ENCODE measurements at regions not wholly inside any gene's neighbourhood (a gene's known extent, or its start where the extent isn't known, plus 50 kb on each side); places are given as distances from the start of the nearest gene placed in this dataset.

- no peak for DNase-seq (ENCODE audit: low spot score)
Observed at GRCh38 chr10:120285408-120285807, 171.6 kb upstream of the PLPP4 start.

DNA sequence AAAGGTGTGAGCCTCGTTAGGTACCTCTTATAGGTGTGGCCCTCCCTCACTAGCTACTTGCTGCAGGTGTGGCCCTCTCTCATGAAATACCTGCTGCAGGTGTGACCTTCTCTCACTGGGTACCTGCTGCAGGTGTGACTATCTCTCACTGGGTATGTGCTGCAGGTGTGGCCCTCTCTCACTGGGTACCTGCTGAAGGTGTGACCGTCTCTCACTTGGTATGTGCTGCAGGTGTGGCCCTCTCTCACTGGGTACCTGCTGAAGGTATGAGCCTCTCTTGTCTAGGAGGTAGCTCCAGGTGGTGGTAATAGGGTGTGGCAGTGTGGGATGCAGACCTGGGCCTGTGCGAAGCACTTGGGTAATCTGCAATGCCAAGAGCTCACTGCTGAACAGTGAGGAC is 170.7 kb upstream of the PLPP4 start:
- DNase-seq (ENCODE audit: low spot score) = no peak

DNA sequence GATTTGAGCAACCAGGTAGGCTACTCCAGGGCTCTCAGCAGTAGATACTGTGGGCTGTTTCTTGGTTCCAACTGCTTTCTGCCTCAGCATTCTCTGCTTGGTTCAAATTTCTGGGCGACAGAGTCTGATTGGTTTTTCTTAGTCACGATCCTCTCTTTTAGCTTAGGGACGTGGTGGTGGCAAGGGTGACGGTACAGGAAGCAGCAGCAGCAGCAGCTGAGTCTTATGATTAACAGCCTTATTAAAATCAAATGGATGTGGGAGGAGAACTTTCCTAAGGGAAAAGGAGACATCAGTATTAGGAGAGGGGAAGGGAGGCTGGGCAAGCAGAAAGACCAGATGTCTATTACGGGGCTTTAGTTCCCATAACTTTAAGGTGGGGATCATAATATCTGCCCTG is 156.5 kb upstream of the PLPP4 start:
- no peak for DNase-seq (ENCODE audit: low spot score)

DNA sequence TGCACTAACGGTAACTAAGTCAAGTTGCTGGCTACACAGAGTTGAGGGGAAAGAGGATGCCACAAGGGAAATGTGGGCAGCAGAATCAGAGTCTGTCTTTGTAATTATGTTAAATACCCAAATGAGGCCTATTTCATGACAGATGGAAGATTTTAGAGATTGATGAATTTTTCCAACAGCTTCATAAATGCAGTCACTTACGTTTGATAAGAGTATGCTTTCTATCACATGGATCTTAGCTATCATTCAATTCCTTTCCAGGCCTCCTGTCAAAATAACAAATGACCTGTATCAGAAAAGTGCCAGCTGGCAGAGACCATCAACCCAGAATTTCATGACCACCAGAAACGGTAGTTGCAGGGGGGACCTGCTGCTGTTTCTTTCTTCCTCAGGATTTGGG is 148.4 kb upstream of the PLPP4 start:
- no peak for DNase-seq (ENCODE audit: low spot score)

GRCh38 chr10:120313715-120314114 is 143.3 kb upstream of the PLPP4 start:
- no peak for DNase-seq (ENCODE audit: low spot score)

GRCh38 chr10:120314442-120314841 is 142.6 kb upstream of the PLPP4 start:
- no peak for DNase-seq (ENCODE audit: low spot score)

GRCh38 chr10:120318862-120319261 is 138.2 kb upstream of the PLPP4 start:
- no peak for DNase-seq (ENCODE audit: low spot score)

DNA sequence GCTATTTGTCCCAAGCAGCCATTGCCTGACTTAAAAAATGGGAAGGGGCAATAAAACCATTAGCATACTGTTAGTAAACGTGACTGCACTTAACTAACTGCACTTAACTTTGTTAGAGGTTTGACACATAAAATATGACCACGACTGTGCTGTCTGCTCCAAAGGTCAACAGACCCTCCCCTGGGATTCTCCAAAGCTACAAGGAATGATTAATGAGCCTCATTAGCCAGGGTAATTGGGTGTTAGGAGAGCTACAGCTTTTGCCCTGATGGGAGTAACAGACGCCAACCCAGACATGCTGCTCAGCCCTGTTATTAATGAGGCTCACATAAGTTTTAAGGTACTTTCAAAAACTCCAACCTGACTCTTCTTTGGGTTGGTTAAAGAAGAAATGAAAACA is 129.4 kb upstream of the PLPP4 start:
- DNase-seq (ENCODE audit: low spot score) = no peak

GRCh38 chr10:120328647-120329046 is 128.4 kb upstream of the PLPP4 start:
- DNase-seq (ENCODE audit: low spot score) = no peak

DNA sequence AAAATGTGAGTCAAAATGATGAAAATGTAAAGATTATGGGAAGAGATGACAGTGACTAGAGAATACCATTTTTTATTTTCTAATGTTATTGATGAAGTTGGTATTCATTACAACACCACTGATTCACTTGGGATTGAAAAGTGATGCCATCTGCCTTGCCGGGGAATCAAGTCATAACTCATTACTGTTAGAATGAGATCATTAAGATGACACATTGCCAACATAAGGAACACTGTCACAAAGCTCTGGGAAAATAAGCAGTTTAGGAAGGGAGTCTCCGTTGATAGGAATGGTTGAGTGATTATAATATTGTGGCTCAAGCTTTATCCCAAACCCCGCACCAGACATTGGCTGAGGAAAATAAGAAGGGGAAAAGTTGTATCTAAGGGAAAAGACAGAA is 121.5 kb upstream of the PLPP4 start:
- no peak for DNase-seq (ENCODE audit: low spot score)

- no peak for DNase-seq (ENCODE audit: low spot score)
Observed at GRCh38 chr10:120336306-120336910, 120.6 kb upstream of the PLPP4 start.

GRCh38 chr10:120336911-120337540 is 120.0 kb upstream of the PLPP4 start:
- DNase-seq (ENCODE audit: low spot score) = peak; percentile 58

GRCh38 chr10:120342115-120342714 is 114.8 kb upstream of the PLPP4 start:
- no peak for DNase-seq (ENCODE audit: low spot score)

- DNase-seq (ENCODE audit: low spot score) = no peak
Observed at GRCh38 chr10:120345186-120345585, 111.8 kb upstream of the PLPP4 start.

GRCh38 chr10:120347644-120348043 is 109.4 kb upstream of the PLPP4 start:
- DNase-seq (ENCODE audit: low spot score) = no peak

- DNase-seq (ENCODE audit: low spot score) = no peak
Observed at GRCh38 chr10:120349069-120349468, 108.0 kb upstream of the PLPP4 start.

DNA sequence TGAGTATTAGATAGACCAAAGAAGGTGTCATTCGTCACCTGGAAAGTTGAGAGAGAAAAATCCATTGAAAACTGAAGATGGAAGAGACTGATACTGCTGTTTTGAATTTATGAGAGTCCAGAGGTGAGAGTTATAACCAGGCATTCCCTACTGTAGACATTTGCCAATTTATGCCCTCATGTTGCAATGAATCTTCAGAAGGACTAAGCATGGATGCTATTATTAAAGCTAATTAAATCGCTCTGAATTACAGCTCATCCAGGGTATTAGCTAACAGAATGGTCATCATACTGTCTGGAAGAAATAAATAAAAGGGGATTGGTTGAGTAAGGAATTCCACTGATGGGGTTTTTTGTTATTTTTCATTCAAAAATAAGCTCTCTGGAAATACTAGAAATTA is 101.6 kb upstream of the PLPP4 start:
- no peak for DNase-seq (ENCODE audit: low spot score)

DNA sequence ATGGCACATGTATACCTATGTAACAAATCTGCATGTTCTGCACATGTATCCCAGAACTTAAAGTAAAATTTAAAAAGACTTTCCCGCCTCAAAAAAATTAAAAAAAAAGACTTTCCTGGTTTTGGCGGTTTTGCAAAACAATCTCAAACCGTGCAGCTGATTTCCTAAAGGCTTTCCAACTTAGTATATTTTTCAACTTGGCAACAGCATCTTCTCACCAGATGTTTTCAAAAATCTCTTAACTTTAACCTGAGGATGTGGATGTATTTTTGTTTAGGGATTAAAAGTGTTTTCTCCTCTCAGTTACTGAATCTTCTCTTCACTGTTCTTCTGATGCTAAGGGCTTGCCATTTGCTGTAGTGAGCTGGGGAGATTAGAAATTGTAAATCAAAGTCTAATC is 96.5 kb upstream of the PLPP4 start:
- no peak for DNase-seq (ENCODE audit: low spot score)

DNA sequence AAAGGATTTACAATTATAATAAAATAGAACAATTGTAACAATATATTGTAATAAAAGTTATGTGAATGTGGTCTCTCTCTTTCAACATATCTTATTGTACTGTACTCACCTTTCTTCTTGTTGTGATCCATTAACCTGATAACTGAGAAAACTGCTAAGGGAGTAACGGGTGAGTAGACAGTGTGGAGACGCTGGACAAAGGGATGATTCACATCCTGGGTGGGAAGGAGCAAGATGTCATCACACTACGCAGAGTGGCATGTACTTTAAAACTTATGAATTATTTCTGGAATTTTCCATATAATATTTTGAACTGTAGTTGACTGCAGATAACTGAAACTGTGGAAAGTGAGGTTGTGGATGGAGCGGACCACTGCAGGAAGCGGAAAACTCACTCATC is 91.2 kb upstream of the PLPP4 start:
- DNase-seq (ENCODE audit: low spot score) = no peak

DNA sequence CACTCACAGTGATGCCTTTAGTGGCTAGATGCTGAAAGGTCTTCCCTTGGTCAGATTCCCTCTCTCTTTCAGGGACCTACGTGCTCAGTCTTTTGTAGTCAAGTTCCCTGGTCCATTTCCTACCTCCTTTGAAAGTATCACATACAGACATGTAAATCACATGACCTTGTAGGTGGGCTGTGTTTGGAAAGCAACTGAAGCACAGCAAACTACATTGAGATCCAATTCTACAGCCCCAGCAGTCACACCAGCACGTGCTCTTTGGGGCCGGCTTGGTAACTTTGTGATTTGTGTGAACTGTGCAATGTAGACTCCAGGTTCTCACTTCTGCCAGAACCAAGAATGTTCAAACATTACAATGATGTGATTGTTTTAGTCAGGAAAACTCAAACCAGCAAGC is 89.7 kb upstream of the PLPP4 start:
- no peak for DNase-seq (ENCODE audit: low spot score)

DNA sequence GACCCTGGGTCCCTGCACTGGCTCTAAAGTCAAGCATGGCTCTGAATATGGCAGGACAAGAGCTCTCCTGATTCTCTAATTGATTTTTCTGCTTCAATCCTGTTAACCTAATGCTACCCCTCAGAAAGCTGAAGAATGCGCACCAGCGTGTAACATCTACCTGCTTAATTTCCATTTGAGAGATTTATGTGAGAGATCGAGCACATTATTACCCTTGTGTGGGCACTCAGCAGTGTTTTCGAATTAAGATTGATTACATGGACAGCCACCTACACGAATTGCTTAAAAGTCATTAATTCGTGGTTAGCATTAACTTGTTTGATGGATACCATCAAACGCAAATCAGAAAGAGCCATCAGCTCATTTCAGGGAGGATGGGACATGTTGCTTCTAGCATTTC is 88.7 kb upstream of the PLPP4 start:
- DNase-seq (ENCODE audit: low spot score) = no peak

DNA sequence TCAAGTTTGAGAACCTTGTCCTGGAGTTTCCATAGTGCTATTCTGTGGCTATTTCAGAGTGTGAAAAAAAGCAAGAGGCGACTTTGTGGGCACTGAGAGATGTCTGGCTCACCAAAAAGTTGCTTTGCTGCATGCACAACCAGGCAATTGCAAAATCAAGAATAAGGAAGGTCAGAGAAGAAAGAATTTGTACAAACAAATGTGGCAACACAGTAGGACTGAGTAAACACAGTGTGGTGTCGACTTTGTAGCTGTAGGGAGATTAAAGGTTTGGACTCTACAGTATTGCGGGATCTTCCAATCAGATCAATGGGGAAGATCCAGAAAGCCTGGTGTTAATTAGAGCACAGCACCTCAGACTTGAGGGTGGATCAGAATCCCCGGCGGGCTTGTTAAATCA is 88.1 kb upstream of the PLPP4 start:
- DNase-seq (ENCODE audit: low spot score) = no peak

DNA sequence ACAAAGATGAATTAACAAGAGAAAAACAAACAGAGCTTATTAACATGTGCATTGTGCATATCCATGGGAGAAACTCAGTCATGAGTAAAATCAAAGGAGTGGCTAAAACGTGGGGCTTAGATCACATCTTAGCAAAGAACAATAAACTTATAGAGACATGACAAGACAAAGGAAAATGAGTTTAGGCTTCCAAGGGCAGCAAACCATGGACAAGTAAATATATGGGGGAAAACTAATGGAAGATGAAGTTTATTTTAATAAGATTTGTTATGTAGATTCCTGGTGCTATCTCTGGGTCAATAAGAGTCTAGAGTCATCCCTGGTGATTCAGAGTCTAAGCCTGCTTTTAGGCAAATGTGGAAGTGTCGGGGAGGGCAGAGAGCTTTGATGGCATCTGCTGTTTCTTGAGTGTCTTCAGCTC is 87.2 kb upstream of the PLPP4 start:
- no peak for DNase-seq (ENCODE audit: low spot score)

DNA sequence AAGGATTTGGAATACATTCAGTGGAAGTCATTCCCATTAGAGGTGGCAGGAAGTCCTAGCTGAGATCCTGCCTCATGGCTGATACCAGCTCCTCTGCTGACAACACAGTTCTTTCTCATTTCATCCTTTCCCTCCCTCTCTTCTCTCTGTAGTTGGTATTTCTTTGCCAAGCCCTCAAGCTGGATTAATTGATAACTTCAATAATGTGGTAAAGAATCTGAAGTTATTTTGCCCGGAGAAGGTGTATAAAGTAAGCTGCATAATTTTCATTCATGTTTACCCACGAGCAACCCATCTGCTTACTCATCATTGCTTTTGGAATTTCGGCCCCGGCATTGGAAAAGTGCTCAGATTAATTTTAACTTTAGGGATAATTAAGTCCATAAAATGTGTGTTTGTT is 85.2 kb upstream of the PLPP4 start:
- no peak for DNase-seq (ENCODE audit: low spot score)

All from iPS-NIHi11 (cell line).